Endodermal cell (in vitro differentiated cells): ENCODE measurements at regions not wholly inside any gene's neighbourhood (a gene's known extent, or its start where the extent isn't known, plus 50 kb on each side); places are given as distances from the start of the nearest gene placed in this dataset.

ENCODE experiments used
- DNase-seq: peaks from one replicate; pipeline ENCODE4 v3.0.0-alpha.2; 2017
- H3K27ac ChIP-seq: 2 replicates; pipeline ENCODE4 v1.5.1; 2013; ENCODE audit warnings: mild to moderate bottlenecking, low read depth, low read length, moderate library complexity
- H3K27me3 ChIP-seq: 2 replicates; pipeline ENCODE4 v1.6.1; 2013; ENCODE audit warnings: mild to moderate bottlenecking, low read length, moderate library complexity; ENCODE audit not compliant: insufficient read depth, control insufficient read depth, poor library complexity, severe bottlenecking
- H3K36me3 ChIP-seq: 2 replicates; pipeline ENCODE4 v1.7.0; 2013; ENCODE audit warnings: mild to moderate bottlenecking, low read length, moderate library complexity; ENCODE audit not compliant: control insufficient read depth, insufficient read depth
- H3K4me1 ChIP-seq: one replicate; pipeline ENCODE4 v1.7.0; 2013; ENCODE audit warnings: low read length; ENCODE audit not compliant: control insufficient read depth, insufficient read depth
- H3K4me3 ChIP-seq: 2 replicates; pipeline ENCODE4 v1.5.1; 2013; ENCODE audit warnings: mild to moderate bottlenecking, low read length, moderate library complexity
- H3K9ac ChIP-seq: 2 replicates; pipeline ENCODE4 v1.6.1; 2013; ENCODE audit warnings: mild to moderate bottlenecking, low read length, moderate library complexity; ENCODE audit not compliant: poor library complexity, severe bottlenecking; ENCODE audit errors: extremely low read depth
- H3K9me3 ChIP-seq: 2 replicates; pipeline ENCODE4 v1.6.1; 2013; ENCODE audit warnings: mild to moderate bottlenecking, low read length, moderate library complexity; ENCODE audit not compliant: control insufficient read depth
- H3K27ac Mint-ChIP-seq: 2 replicates; pipeline ENCODE4 v1.8.0; 2020; ENCODE audit warnings: mixed read lengths
- H3K27me3 Mint-ChIP-seq: 2 replicates; pipeline ENCODE4 v1.8.0; 2021; ENCODE audit warnings: mild to moderate bottlenecking, mixed read lengths; ENCODE audit not compliant: insufficient read depth
- H3K36me3 Mint-ChIP-seq: 2 replicates; pipeline ENCODE4 v1.8.0; 2020; ENCODE audit warnings: low read depth, mixed read lengths
- H3K4me1 Mint-ChIP-seq: 2 replicates; pipeline ENCODE4 v1.8.0; 2020; ENCODE audit warnings: mixed read lengths
- H3K4me3 Mint-ChIP-seq: 2 replicates; pipeline ENCODE4 v1.8.0; 2020; ENCODE audit warnings: mild to moderate bottlenecking, moderate library complexity, mixed read lengths
- H3K9me3 Mint-ChIP-seq: 2 replicates; pipeline ENCODE4 v1.8.0; 2020; ENCODE audit warnings: mild to moderate bottlenecking, mixed read lengths
- WGBS, 2 experiments: methylation state at CpG; one replicate each; pipeline versions ENCODE4 v1.1.5 to v1.1.7; 2013; ENCODE audit warnings: missing lambda C conversion rate in 2 of 2, mixed read lengths in 1 of 2; ENCODE audit not compliant: insufficient coverage in 1 of 2, insufficient read length in 1 of 2; 5-methylcytosine and 5-hydroxymethylcytosine counted together
- TF ChIP-seq, protein P1 (sequence below): fragments of 200-600 bp; sonication (generic); conservative IDR thresholded peaks from 2 replicates; pipeline ENCODE4 v1.5.0; 2021; ENCODE audit warnings: antibody characterized with exemption, mild to moderate bottlenecking

GRCh38 chr4:3864742-3865721 lies 98.8 kb downstream of the ADRA2C start:
- Histone ChIP-seq H3K27ac (no peak overlapping the region), H3K9ac (no peak overlapping the region), H3K9me3 (no peaks in the 10 kb centered on the region), H3K27me3 (peaks cover under 1% of the 10 kb centered on the region), H3K36me3 (no peaks in the 10 kb centered on the region), H3K4me3 (no peak overlapping the region), H3K4me1 (no peaks in the 10 kb centered on the region)
- H3K27ac Mint-ChIP-seq, result no peak overlapping the region
- TF ChIP-seq, protein P1, sequence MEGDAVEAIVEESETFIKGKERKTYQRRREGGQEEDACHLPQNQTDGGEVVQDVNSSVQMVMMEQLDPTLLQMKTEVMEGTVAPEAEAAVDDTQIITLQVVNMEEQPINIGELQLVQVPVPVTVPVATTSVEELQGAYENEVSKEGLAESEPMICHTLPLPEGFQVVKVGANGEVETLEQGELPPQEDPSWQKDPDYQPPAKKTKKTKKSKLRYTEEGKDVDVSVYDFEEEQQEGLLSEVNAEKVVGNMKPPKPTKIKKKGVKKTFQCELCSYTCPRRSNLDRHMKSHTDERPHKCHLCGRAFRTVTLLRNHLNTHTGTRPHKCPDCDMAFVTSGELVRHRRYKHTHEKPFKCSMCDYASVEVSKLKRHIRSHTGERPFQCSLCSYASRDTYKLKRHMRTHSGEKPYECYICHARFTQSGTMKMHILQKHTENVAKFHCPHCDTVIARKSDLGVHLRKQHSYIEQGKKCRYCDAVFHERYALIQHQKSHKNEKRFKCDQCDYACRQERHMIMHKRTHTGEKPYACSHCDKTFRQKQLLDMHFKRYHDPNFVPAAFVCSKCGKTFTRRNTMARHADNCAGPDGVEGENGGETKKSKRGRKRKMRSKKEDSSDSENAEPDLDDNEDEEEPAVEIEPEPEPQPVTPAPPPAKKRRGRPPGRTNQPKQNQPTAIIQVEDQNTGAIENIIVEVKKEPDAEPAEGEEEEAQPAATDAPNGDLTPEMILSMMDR, result no peak
- no peak overlapping the region for H3K4me3 Mint-ChIP-seq
- H3K36me3 Mint-ChIP-seq, result no peaks in the 10 kb centered on the region
- H3K4me1 Mint-ChIP-seq, result peaks cover 5% of the 10 kb centered on the region
- no peak for DNase-seq
- WGBS, 2 experiments, result 92 to 97% methylated on average over 11 to 28 of the region's 28 CpGs
- peaks cover 21% of the 10 kb centered on the region for H3K27me3 Mint-ChIP-seq
- peaks cover 2% of the 10 kb centered on the region for H3K9me3 Mint-ChIP-seq

DNA sequence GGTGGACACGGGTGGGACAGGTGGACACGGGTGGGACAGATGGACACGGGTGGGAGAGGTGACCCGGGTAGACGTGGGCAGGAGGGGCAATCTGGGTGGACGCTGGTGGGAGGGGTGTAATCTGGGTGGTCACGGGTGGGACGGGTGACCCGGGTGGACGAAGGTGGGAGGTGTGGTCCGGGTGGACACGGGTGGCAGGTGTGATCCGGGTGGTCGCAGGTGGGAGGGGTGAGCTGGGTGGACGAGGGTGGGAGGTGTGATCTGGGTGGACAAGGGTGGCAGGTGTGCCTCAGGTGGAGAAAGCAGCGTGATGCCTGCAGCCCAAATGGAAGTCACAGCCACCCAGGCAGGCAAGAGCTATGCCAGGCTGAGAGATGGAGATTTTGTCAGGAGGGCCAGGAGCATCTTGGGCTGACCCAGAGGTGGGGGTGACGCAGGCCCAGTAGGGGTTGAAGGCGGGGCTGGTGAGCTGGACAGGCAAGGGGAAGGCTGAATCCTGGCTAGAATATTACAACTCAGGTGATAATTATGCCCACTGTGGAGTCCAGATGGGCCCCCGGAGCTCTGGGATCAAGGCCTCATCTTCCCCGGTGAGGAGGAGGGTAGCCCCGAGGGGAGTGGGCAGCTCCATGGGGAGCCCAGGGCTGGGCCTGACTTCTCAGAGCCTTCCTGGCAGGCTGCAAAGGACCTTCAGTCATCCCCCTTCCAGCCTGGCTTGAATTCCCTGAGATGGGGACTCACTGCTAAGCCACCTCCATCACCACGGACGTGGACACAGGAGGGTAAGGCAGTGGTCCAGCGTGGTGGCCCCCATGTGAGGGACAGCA lies 100.0 kb downstream of the ADRA2C start:
- H3K36me3 Mint-ChIP-seq, result no peaks in the 10 kb centered on the region
- peaks cover 5% of the 10 kb centered on the region for H3K4me1 Mint-ChIP-seq
- 94 to 95% methylated on average over 10 to 24 of the region's 24 CpGs for WGBS, 2 experiments
- H3K36me3 ChIP-seq, result no peaks in the 10 kb centered on the region
- H3K9me3 Mint-ChIP-seq, result peaks cover 2% of the 10 kb centered on the region
- peaks cover 31% of the 10 kb centered on the region for H3K27me3 Mint-ChIP-seq
- H3K27ac Mint-ChIP-seq, result no peak overlapping the region
- H3K9me3 ChIP-seq, result no peaks in the 10 kb centered on the region
- H3K27ac ChIP-seq, result no peak overlapping the region
- no peaks in the 10 kb centered on the region for H3K4me1 ChIP-seq
- TF ChIP-seq, protein P1, result no peak
- peak; percentile 27 for DNase-seq
- peaks cover 12% of the 10 kb centered on the region for H3K27me3 ChIP-seq
- no peak overlapping the region for H3K4me3 ChIP-seq
- no peak overlapping the region for H3K4me3 Mint-ChIP-seq
- no peak overlapping the region for H3K9ac ChIP-seq

DNA sequence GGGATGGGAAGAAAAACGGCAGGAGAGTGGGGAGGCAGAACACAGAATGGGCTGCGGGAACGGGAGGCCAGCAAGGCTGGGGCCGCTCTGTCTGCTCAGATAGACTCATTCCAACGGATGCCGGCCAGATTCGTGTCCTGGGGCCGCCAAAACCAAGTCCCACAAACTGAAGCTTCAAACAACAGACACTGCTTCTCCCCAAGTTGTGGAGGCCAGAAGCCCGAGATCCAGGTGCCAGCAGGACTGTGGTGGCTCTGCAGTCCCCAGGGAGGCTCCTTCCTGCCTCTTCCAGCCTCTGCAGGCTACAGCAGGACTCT lies 100.6 kb downstream of the ADRA2C start:
- peak; percentile 24 for DNase-seq
- peaks cover 5% of the 10 kb centered on the region for H3K4me1 Mint-ChIP-seq
- Histone ChIP-seq H3K9me3 (no peaks in the 10 kb centered on the region), H3K4me1 (no peaks in the 10 kb centered on the region), H3K36me3 (no peaks in the 10 kb centered on the region), H3K27ac (no peak overlapping the region), H3K27me3 (peaks cover 14% of the 10 kb centered on the region), H3K4me3 (no peak overlapping the region), H3K9ac (no peak overlapping the region)
- H3K9me3 Mint-ChIP-seq, result peaks cover 2% of the 10 kb centered on the region
- TF ChIP-seq, protein P1, result no peak
- no peak overlapping the region for H3K4me3 Mint-ChIP-seq
- no peak overlapping the region for H3K27ac Mint-ChIP-seq
- 89 to 100% methylated on average over 4 to 9 of the region's 9 CpGs for WGBS, 2 experiments
- no peaks in the 10 kb centered on the region for H3K36me3 Mint-ChIP-seq
- H3K27me3 Mint-ChIP-seq, result peaks cover 35% of the 10 kb centered on the region
